Keratinocyte (primary cell): ENCODE measurements at regions not wholly inside any gene's neighbourhood (a gene's known extent, or its start where the extent isn't known, plus 50 kb on each side); places are given as distances from the start of the nearest gene placed in this dataset.

Source experiments
- DNase-seq: peaks from one replicate; pipeline ENCODE4 v3.0.0-alpha.2; 2011; ENCODE audit warnings: low read depth, missing footprints, low spot score
- FAIRE-seq: peaks from 2 replicates; lab custom pipeline; 2011; peaks lifted over from hg19 to GRCh38; lab: Jason Lieb, UNC
- H2AFZ ChIP-seq: 2 replicates; pipeline ENCODE4 v1.6.0; 2012; ENCODE audit warnings: low read length, control low read depth, inconsistent platforms; ENCODE audit not compliant: control insufficient read depth
- H3K27ac ChIP-seq: 2 replicates; pipeline ENCODE4 v1.5.1; 2011; ENCODE audit warnings: low read length; ENCODE audit not compliant: control insufficient read depth, insufficient read depth
- H3K27me3 ChIP-seq: 3 replicates; pipeline ENCODE4 v1.6.0; 2011; ENCODE audit warnings: low read length; ENCODE audit not compliant: control insufficient read depth, insufficient read depth; ENCODE audit errors: extremely low read depth
- H3K36me3 ChIP-seq, 2 experiments: 2 replicates in 1 of 2; 3 replicates in 1 of 2; pipeline ENCODE4 v1.5.1; 2011; ENCODE audit warnings: low read length in 2 of 2, mild to moderate bottlenecking in 1 of 2; ENCODE audit not compliant: control insufficient read depth in 2 of 2, insufficient read depth in 2 of 2; ENCODE audit errors: extremely low read depth in 1 of 2
- H3K4me1 ChIP-seq: 3 replicates; pipeline ENCODE4 v1.5.1; 2011; ENCODE audit warnings: low read length; ENCODE audit not compliant: control insufficient read depth, insufficient read depth; ENCODE audit errors: extremely low read depth
- H3K4me2 ChIP-seq: 3 replicates; pipeline ENCODE4 v1.6.0; 2011; ENCODE audit warnings: low read depth, low read length; ENCODE audit not compliant: control insufficient read depth, insufficient read depth; ENCODE audit errors: extremely low read depth
- H3K4me3 ChIP-seq, 3 experiments: fragments of 200-600 bp in 1 of 3; sonication (generic) in 1 of 3; 2 replicates in 2 of 3; 3 replicates in 1 of 3; pipeline ENCODE4 v1.5.1; 2011 to 2016; ENCODE audit warnings: low read length in 3 of 3, mild to moderate bottlenecking in 3 of 3, control low read depth in 2 of 3, inconsistent platforms in 1 of 3, low read depth in 1 of 3, mixed read lengths in 1 of 3, mixed run types in 1 of 3, moderate library complexity in 1 of 3; ENCODE audit not compliant: control insufficient read depth in 2 of 3, insufficient read depth in 2 of 3; ENCODE audit errors: extremely low read depth in 1 of 3
- H3K79me2 ChIP-seq: 2 replicates; pipeline ENCODE4 v1.6.0; 2012; ENCODE audit warnings: low read length; ENCODE audit not compliant: control insufficient read depth, insufficient read depth
- H3K9ac ChIP-seq: 3 replicates; pipeline ENCODE4 v1.6.0; 2011; ENCODE audit warnings: low read length; ENCODE audit not compliant: control insufficient read depth, insufficient read depth; ENCODE audit errors: extremely low read depth
- H3K9me1 ChIP-seq: 3 replicates; pipeline ENCODE4 v1.6.0; 2011; ENCODE audit warnings: low read length; ENCODE audit not compliant: control insufficient read depth, insufficient read depth; ENCODE audit errors: extremely low read depth
- H3K9me3 ChIP-seq: 2 replicates; pipeline ENCODE4 v1.5.1; 2012; ENCODE audit warnings: low read depth, low read length; ENCODE audit not compliant: control insufficient read depth
- H4K20me1 ChIP-seq: 3 replicates; pipeline ENCODE4 v1.6.0; 2011; ENCODE audit warnings: low read length; ENCODE audit not compliant: control insufficient read depth, insufficient read depth; ENCODE audit errors: extremely low read depth
- EZH2 ChIP-seq: IDR thresholded peaks from one replicate; pipeline ENCODE4 v1.6.1; 2012; ENCODE audit warnings: inconsistent platforms, mild to moderate bottlenecking, low read length, moderate library complexity
- dilution Hi-C: fragments of 300-500 bp; cut with MboI; formaldehyde crosslinking; loops from one replicate; pipeline ENCODE4 v1.7.0; 2020; ENCODE audit warnings: low sequenced_read_pairs; ENCODE audit not compliant: extremely low pct_ligation_motif_present
- TF ChIP-seq, protein P1 (sequence below), 3 experiments: IDR thresholded peaks in 1 of 3; conservative IDR thresholded peaks in 1 of 3; optimal IDR thresholded peaks in 1 of 3; 2 replicates in 2 of 3; 3 replicates in 1 of 3; pipeline versions ENCODE3 to v1.5.1; 2011; ENCODE audit warnings: low read length in 3 of 3, mild to moderate bottlenecking in 3 of 3, moderate library complexity in 2 of 3, control low read depth in 1 of 3, inconsistent platforms in 1 of 3; ENCODE audit not compliant: insufficient read depth in 2 of 3; ENCODE audit errors: extremely low read depth in 1 of 3

DNA sequence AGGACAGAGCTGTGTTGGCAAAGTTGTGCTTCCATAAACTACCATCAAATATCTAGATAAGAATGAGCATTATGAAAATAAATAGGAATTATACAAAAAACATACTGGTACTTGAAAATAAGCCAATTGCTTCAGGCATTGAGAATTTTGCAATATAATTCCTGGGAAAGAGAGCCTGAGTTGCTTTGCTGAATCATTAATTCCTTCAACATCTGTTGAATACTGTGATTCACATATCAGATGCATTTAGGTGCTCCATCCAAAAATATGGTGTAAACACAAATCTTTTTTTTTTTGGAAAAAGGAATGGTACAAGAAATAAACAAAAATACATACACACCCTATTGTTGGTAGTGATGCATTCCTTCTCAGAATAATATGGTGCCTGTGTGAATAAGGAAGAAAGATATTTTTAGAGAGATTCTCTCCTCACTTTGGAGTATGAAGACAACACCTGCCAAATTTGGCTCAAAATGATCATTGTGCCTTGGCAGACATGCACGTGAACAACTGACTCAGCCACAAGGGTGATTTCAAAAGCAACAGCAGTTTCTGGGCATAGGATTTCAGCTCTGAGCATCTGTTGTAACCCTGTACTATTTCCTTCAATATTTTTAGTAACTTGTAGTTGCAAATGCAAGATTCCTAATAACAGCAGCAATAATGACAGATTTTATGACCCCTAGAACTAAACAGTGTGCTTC lies 96.7 kb downstream of the CAVIN4 start:
- dilution Hi-C loops = no loop called here
- no peak overlapping the region for H2AFZ ChIP-seq
- H3K9ac ChIP-seq = no peak overlapping the region
- no peak overlapping the region for H3K27ac ChIP-seq
- no peaks in the 10 kb centered on the region for H3K27me3 ChIP-seq
- DNase-seq = no peak
- H3K9me1 ChIP-seq = no peaks in the 10 kb centered on the region
- H3K36me3 ChIP-seq = no peaks in the 10 kb centered on the region
- TF ChIP-seq, protein P1, sequence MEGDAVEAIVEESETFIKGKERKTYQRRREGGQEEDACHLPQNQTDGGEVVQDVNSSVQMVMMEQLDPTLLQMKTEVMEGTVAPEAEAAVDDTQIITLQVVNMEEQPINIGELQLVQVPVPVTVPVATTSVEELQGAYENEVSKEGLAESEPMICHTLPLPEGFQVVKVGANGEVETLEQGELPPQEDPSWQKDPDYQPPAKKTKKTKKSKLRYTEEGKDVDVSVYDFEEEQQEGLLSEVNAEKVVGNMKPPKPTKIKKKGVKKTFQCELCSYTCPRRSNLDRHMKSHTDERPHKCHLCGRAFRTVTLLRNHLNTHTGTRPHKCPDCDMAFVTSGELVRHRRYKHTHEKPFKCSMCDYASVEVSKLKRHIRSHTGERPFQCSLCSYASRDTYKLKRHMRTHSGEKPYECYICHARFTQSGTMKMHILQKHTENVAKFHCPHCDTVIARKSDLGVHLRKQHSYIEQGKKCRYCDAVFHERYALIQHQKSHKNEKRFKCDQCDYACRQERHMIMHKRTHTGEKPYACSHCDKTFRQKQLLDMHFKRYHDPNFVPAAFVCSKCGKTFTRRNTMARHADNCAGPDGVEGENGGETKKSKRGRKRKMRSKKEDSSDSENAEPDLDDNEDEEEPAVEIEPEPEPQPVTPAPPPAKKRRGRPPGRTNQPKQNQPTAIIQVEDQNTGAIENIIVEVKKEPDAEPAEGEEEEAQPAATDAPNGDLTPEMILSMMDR (optimal IDR thresholded peaks at IDR 0.05 in 1 of 3, IDR thresholded peaks at IDR 0.05 in 1 of 3, conservative IDR thresholded peaks at IDR 0.05 in 1 of 3; ENCODE audit: extremely low read depth in 1 of 3, insufficient read depth in 2 of 3, low read length in 3 of 3) = no peak
- TF ChIP-seq EZH2 = no peak
- H3K79me2 ChIP-seq = no peaks in the 10 kb centered on the region
- no peak overlapping the region for H3K4me2 ChIP-seq
- no peak overlapping the region for H3K4me3 ChIP-seq
- FAIRE-seq = no peak
- no peaks in the 10 kb centered on the region for H4K20me1 ChIP-seq
- H3K9me3 ChIP-seq = no peaks in the 10 kb centered on the region
- H3K4me1 ChIP-seq = no peaks in the 10 kb centered on the region

DNA sequence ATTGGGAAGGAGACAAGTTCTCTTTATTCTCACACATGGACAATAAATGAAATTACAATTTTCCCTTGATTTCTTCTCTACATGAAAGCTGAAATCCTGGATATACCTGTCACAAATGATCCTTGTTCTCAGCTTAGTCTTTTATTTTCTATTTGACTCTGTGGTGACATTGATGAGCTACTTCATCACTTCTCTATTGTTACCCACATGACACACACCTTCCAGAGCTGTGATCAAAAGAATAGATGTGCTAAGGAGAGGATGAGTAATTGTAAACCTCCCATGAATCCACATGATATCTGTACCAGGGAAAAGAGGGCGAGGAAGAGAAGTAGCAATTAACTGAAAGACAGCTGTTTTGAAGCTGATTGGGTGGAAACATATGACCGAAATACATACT lies 102.0 kb downstream of the CAVIN4 start:
- Histone ChIP-seq H3K36me3 (no peaks in the 10 kb centered on the region), H3K9me3 (no peaks in the 10 kb centered on the region), H3K4me3 (no peak overlapping the region), H4K20me1 (no peaks in the 10 kb centered on the region), H3K9me1 (no peaks in the 10 kb centered on the region), H3K27me3 (no peaks in the 10 kb centered on the region), H3K27ac (no peak overlapping the region), H3K4me1 (no peaks in the 10 kb centered on the region), H3K4me2 (no peak overlapping the region), H3K9ac (no peak overlapping the region), H2AFZ (no peak overlapping the region), H3K79me2 (no peaks in the 10 kb centered on the region)
- DNase-seq = no peak
- FAIRE-seq = no peak
- dilution Hi-C loops = no loop called here
- TF ChIP-seq, protein P1 (optimal IDR thresholded peaks at IDR 0.05 in 1 of 3, IDR thresholded peaks at IDR 0.05 in 1 of 3, conservative IDR thresholded peaks at IDR 0.05 in 1 of 3; ENCODE audit: extremely low read depth in 1 of 3, insufficient read depth in 2 of 3, low read length in 3 of 3) = no peak
- TF ChIP-seq EZH2 = no peak
